Epithelial cell of esophagus (primary cell): ENCODE measurements at regions not wholly inside any gene's neighbourhood (a gene's known extent, or its start where the extent isn't known, plus 50 kb on each side); places are given as distances from the start of the nearest gene placed in this dataset.

Experiments
- DNase-seq: peaks from one replicate; pipeline ENCODE4 v3.0.0; 2010; ENCODE audit warnings: low read depth
- H3K4me3 ChIP-seq: 2 replicates; pipeline ENCODE4 v1.5.1; 2011; ENCODE audit warnings: mild to moderate bottlenecking, low read length, control low read depth
- TF ChIP-seq, protein P1 (sequence below): IDR thresholded peaks from 2 replicates; pipeline ENCODE4 v1.5.1; 2011; ENCODE audit warnings: low read depth, mild to moderate bottlenecking, low read length, control low read depth, inconsistent platforms; ENCODE audit not compliant: insufficient read depth; ENCODE audit errors: missing control alignments

GRCh38 chr5:142385194-142385593 lies 60.4 kb upstream of the SPRY4 start:
- no peak overlapping the region for H3K4me3 ChIP-seq
- TF ChIP-seq, protein P1, sequence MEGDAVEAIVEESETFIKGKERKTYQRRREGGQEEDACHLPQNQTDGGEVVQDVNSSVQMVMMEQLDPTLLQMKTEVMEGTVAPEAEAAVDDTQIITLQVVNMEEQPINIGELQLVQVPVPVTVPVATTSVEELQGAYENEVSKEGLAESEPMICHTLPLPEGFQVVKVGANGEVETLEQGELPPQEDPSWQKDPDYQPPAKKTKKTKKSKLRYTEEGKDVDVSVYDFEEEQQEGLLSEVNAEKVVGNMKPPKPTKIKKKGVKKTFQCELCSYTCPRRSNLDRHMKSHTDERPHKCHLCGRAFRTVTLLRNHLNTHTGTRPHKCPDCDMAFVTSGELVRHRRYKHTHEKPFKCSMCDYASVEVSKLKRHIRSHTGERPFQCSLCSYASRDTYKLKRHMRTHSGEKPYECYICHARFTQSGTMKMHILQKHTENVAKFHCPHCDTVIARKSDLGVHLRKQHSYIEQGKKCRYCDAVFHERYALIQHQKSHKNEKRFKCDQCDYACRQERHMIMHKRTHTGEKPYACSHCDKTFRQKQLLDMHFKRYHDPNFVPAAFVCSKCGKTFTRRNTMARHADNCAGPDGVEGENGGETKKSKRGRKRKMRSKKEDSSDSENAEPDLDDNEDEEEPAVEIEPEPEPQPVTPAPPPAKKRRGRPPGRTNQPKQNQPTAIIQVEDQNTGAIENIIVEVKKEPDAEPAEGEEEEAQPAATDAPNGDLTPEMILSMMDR, result no peak

GRCh38 chr5:142384014-142384413 lies 59.2 kb upstream of the SPRY4 start:
- TF ChIP-seq, protein P1, result no peak
- no peak for DNase-seq
- no peak overlapping the region for H3K4me3 ChIP-seq

More at GRCh38 chr5:142385194-142385593, 60.4 kb upstream of the SPRY4 start:
- DNase-seq, result no peak

DNA sequence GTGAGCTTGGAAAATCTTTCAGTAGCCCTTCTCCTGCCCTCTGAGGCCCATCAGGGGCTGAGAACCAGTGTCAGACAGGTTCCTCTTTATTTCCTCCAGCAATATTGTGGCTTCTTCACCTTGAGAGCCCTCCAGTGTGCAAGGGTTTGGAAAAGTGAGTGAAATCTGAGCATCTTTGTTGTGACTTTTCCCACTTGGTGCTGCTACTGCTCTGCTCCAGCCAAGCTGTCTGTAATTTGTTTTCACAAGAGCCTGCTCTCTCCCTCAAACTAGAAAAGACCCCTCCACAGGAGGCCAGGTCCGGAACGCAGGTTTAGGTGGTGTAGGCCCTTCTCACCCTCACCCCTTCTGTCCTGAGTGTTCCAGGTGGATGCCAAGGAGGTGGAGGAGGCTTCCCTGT lies 57.4 kb upstream of the SPRY4 start:
- TF ChIP-seq, protein P1, result no peak

DNA sequence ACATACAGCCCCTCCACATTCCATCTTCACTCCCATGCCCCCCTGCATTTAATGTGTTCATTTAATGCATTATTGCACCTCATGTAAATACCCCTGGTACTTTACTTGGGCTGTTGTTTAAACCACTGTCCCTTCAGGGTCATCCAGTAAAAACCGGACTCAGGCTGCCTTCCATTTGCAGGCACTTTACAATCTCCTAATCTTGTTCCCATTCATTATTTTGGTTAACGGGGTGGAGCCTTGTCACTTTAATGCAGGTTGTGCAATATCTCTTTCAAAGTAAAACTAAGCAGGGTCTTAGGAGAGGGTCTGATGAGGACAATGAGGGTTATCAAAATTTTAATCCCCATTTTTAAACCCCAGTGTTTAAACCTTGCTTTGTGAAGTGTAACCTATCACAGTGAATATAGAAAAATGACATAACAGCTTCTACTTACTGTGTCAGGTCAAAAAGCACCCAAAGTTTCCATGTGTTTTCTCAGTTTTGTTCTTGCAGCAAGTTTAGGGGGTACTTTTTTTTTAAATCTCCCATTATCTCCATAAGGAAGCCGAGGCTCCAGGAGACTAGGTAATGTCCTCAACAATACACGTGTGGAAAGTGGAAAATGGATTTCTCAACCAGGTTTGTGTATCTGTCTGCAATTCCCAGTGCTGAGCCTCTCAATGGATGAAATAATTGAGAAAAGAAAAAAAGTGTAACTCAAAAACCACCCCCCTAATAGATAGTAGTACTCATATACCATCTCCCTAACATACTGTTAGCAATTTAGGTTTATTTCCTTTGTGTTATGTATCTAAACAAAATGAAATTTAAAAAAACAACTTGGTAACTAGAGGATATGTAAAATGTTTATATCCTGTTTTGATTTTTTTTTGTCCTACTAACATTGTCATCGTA lies 54.2 kb upstream of the SPRY4 start:
- no peak overlapping the region for H3K4me3 ChIP-seq
- DNase-seq, result no peak
- TF ChIP-seq, protein P1, result no peak

More for the DNA sequence above, 57.4 kb upstream of the SPRY4 start:
- no peak overlapping the region for H3K4me3 ChIP-seq
- no peak for DNase-seq

DNA sequence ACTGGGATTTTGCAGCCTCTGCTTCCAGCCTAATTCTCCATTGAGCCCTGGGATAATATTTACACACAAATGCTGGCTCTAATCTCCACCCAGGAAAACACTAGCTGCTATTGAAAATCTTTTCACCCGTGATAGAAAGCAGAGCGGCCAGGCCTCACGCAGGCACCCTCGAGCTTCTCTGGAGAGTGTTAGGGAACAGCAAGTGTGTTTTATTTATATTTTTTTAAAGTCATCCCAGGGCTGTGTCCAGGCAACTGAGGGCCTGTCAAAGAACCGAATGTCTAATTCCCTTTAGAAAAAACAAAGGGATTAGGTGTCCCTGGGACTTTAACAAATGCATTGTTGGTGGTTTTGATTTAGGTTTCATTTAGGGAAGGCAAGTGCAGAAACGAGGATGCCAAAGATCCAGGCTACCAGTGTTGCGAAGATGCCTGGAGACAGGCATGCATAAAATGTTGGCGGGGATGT lies 51.2 kb upstream of the SPRY4 start:
- H3K4me3 ChIP-seq, result no peak overlapping the region
- TF ChIP-seq, protein P1, result no peak
- no peak for DNase-seq
